ENCODE measurements at regions not wholly inside any gene's neighbourhood (a gene's known extent, or its start where the extent isn't known, plus 50 kb on each side); places are given as distances from the start of the nearest gene placed in this dataset.
"Not testable (repeated sequence)": the region's sequence is repeated elsewhere in the genome, so short reads cannot be mapped to it uniquely, and the experiment has no call there.

DNA sequence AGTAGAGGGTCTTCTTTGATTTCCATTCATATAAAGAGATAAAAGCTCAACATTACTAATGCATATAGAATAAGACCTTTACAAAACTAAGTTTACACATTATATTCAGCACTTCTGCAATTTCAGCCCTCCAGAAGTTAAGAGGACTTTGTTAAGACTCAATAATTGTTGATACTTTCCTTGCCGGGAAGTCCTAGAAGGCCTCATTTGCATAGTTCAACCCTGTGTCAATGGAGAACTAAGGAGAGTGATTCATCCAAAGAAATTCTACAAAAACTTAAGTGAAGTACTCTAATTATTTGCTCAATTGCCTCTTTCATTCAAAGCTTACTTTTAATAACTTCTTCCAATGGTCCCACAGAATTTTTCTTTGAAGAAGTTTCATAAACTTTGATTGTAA lies 1060.3 kb upstream of the CELF2 start:
- Histone ChIP-seq H3K9me3 (no peaks in the 10 kb centered on the region), H3K4me1 (no peaks in the 10 kb centered on the region), H3K4me3 (no peak overlapping the region), H3K27ac (no peak overlapping the region), H3K4me2 (no peak overlapping the region)
- ChIA-PET CTCF (no interaction called here), POLR2A (no interaction called here)
- FAIRE-seq: no peak
- TF ChIP-seq RFX5 (IDR thresholded peaks at IDR 0.05) (no peak), HOXB5 (CRISPR knock-in tag; IDR thresholded peaks at IDR 0.05) (no peak), EHF (CRISPR knock-in tag; IDR thresholded peaks at IDR 0.05) (no peak), ZFP36 (IDR thresholded peaks at IDR 0.05; ENCODE audit: borderline replicate concordance, partially characterized antibody) (no peak), PHF8 (IDR thresholded peaks at IDR 0.05; ENCODE audit: borderline replicate concordance, low read depth) (no peak), NR3C1 (IDR thresholded peaks at IDR 0.05) (no peak), FOSB (CRISPR knock-in tag; IDR thresholded peaks at IDR 0.05) (no peak), CBX8 (IDR thresholded peaks at IDR 0.05) (no peak)
- WGBS (ENCODE audit: missing lambda C conversion rate): 42% methylated on average over 1 of the region's 1 CpG
- no peak for DNase-seq (ENCODE audit: low read depth in 1 of 2, low spot score in 1 of 2)
- ATAC-seq: no peak

DNA sequence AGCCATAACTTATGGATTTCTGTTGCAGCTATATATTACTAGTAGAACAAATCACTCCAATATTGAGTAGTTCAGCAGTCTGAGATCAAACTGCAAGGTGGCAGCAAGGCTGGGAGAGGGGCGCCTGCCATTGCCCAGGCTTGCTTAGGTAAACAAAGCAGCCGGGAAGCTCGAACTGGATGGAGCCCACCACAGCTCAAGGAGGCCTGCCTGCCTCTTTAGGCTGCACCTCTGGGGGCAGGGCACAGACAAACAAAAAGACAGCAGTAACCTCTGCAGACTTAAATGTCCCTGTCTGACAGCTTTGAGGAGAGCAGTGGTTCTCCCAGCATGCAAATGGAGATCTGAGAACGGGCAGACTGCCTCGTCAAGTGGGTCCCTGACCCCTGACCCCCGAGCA lies 1059.8 kb upstream of the CELF2 start:
- H3K9me3 ChIP-seq; H3K4me2 ChIP-seq; H3K4me3 ChIP-seq; ATAC-seq; H3K4me1 ChIP-seq; CTCF ChIA-PET; FAIRE-seq; DNase-seq (ENCODE audit: low read depth in 1 of 2, low spot score in 1 of 2); H3K27ac ChIP-seq; POLR2A ChIA-PET: not testable (repeated sequence)
- 20% methylated on average over 3 of the region's 6 CpGs for WGBS (ENCODE audit: missing lambda C conversion rate)

DNA sequence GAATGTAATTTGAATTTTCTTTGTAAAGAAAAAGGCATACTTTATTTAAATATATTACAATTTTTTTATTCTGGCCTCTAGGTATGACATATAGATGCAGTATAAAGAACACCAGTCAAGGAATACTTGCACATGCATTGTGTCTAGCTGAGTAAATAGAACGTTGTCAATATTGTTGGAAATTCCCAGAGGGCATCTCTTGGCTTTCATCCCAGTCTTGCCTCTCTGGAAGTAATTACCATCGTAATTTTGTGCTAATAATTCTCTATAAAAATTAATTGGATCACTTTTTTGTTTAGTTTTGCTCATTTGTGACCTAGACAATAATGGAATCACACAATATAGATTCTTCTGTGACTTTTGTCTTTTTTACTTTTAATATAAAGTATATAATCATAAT lies 1052.3 kb upstream of the CELF2 start:
- H3K27ac ChIP-seq: no peak overlapping the region
- H3K4me3 ChIP-seq: no peak overlapping the region
- ChIA-PET CTCF (no interaction called here), POLR2A (no interaction called here)
- WGBS (ENCODE audit: missing lambda C conversion rate): 0% methylated on average over 2 of the region's 2 CpGs
- FAIRE-seq (no peak), ATAC-seq (no peak), DNase-seq (ENCODE audit: low read depth in 1 of 2, low spot score in 1 of 2) (no peak)
- no peaks in the 10 kb centered on the region for H3K4me1 ChIP-seq
- no peak for TF ChIP-seq POLR2AphosphoS2 (conservative IDR thresholded peaks at IDR 0.05; ENCODE audit: low read length)
- TF ChIP-seq NFE2L2 (conservative IDR thresholded peaks at IDR 0.05; ENCODE audit: low read length): no peak
- no peak for TF ChIP-seq KDM1A (IDR thresholded peaks at IDR 0.05; ENCODE audit: low read depth)
- TF ChIP-seq ZC3H11A (IDR thresholded peaks at IDR 0.05): no peak
- no peak for TF ChIP-seq CHD4 (IDR thresholded peaks at IDR 0.05; ENCODE audit: borderline replicate concordance)
- TF ChIP-seq, protein P1, sequence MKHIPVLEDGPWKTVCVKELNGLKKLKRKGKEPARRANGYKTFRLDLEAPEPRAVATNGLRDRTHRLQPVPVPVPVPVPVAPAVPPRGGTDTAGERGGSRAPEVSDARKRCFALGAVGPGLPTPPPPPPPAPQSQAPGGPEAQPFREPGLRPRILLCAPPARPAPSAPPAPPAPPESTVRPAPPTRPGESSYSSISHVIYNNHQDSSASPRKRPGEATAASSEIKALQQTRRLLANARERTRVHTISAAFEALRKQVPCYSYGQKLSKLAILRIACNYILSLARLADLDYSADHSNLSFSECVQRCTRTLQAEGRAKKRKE (CRISPR knock-in tag; IDR thresholded peaks at IDR 0.05; ENCODE audit: low read depth): no peak
- TF ChIP-seq, protein P2, sequence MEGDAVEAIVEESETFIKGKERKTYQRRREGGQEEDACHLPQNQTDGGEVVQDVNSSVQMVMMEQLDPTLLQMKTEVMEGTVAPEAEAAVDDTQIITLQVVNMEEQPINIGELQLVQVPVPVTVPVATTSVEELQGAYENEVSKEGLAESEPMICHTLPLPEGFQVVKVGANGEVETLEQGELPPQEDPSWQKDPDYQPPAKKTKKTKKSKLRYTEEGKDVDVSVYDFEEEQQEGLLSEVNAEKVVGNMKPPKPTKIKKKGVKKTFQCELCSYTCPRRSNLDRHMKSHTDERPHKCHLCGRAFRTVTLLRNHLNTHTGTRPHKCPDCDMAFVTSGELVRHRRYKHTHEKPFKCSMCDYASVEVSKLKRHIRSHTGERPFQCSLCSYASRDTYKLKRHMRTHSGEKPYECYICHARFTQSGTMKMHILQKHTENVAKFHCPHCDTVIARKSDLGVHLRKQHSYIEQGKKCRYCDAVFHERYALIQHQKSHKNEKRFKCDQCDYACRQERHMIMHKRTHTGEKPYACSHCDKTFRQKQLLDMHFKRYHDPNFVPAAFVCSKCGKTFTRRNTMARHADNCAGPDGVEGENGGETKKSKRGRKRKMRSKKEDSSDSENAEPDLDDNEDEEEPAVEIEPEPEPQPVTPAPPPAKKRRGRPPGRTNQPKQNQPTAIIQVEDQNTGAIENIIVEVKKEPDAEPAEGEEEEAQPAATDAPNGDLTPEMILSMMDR (IDR thresholded peaks at IDR 0.05): no peak
- TF ChIP-seq NPAS2 (CRISPR knock-in tag; IDR thresholded peaks at IDR 0.05; ENCODE audit: borderline replicate concordance): no peak
- TF ChIP-seq, protein P3, sequence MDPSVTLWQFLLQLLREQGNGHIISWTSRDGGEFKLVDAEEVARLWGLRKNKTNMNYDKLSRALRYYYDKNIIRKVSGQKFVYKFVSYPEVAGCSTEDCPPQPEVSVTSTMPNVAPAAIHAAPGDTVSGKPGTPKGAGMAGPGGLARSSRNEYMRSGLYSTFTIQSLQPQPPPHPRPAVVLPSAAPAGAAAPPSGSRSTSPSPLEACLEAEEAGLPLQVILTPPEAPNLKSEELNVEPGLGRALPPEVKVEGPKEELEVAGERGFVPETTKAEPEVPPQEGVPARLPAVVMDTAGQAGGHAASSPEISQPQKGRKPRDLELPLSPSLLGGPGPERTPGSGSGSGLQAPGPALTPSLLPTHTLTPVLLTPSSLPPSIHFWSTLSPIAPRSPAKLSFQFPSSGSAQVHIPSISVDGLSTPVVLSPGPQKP (IDR thresholded peaks at IDR 0.05; ENCODE audit: low read depth, low read length): no peak
- H3K9me3 ChIP-seq: no peaks in the 10 kb centered on the region
- no peak overlapping the region for H3K4me2 ChIP-seq

DNA sequence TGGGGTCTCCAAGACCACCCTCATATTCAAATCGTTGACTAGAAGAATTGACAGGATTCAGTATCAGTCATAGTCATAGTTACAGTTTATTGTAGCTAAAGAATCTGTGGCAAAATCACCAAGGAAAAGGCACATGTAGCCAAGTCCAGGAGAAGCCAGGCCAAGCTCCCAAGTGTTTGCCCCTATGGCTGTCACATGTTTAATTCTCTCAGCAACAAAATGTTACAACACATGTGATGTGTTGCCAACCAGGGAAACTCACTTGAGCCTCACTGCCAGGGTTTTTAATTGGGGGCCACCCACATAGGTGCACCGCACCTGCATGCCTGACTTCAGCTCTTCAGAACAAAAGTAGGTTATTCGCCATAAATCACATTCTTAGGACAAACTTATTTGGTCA lies 1030.9 kb upstream of the CELF2 start:
- TF ChIP-seq ZSCAN20 (CRISPR knock-in tag; IDR thresholded peaks at IDR 0.05): no peak
- Histone ChIP-seq H3K4me2 (no peak overlapping the region), H3K27ac (no peak overlapping the region), H3K9me3 (peaks cover 4% of the 10 kb centered on the region; the same call in 1 of the 3 replicates), H3K4me3 (no peak overlapping the region), H3K4me1 (no peaks in the 10 kb centered on the region)
- ChIA-PET CTCF (interaction anchor here (0.8 kb wide), 1 partner anchor 22 kb away, joined by 3 read pairs; no protein-coding TSS in a partner anchor), POLR2A (no interaction called here)
- FAIRE-seq (no peak), ATAC-seq (no peak), DNase-seq (ENCODE audit: low read depth in 1 of 2, low spot score in 1 of 2) (no peak)
- 11% methylated on average over 3 of the region's 3 CpGs for WGBS (ENCODE audit: missing lambda C conversion rate)
